Effector memory CD4-positive, alpha-beta T cell (primary cell): ENCODE measurements at regions not wholly inside any gene's neighbourhood (a gene's known extent, or its start where the extent isn't known, plus 50 kb on each side); places are given as distances from the start of the nearest gene placed in this dataset.
A peak's percentile ranks its signal among the peaks of the same experiment; 100 is the strongest.

Source experiments
- DNase-seq, 3 donors: peaks; one replicate each; pipeline ENCODE4 v3.0.0-alpha.2; 2020
- H3K27ac ChIP-seq: 2 replicates; pipeline ENCODE4 v1.7.0; 2013; ENCODE audit warnings: mild to moderate bottlenecking, low read length, moderate library complexity; ENCODE audit not compliant: insufficient read depth, poor library complexity, severe bottlenecking
- H3K27me3 ChIP-seq: replicated peaks from 2 replicates; pipeline ENCODE4 v1.7.0; 2013; ENCODE audit warnings: mild to moderate bottlenecking, low read length; ENCODE audit not compliant: insufficient read depth, control insufficient read depth, poor library complexity, severe bottlenecking
- H3K36me3 ChIP-seq: 2 replicates; pipeline ENCODE4 v1.7.0; 2013; ENCODE audit warnings: mild to moderate bottlenecking, low read length, moderate library complexity; ENCODE audit not compliant: control insufficient read depth, insufficient read depth
- H3K4me1 ChIP-seq: 2 replicates; pipeline ENCODE4 v1.7.0; 2013; ENCODE audit warnings: low read length, mild to moderate bottlenecking; ENCODE audit not compliant: control insufficient read depth, insufficient read depth, poor library complexity, severe bottlenecking
- H3K4me3 ChIP-seq: 2 replicates; pipeline ENCODE4 v1.7.0; 2013; ENCODE audit warnings: low read length, low read depth, mild to moderate bottlenecking; ENCODE audit not compliant: insufficient read depth, poor library complexity, severe bottlenecking
- H3K9me3 ChIP-seq: 2 replicates; pipeline ENCODE4 v1.7.0; 2013; ENCODE audit warnings: mild to moderate bottlenecking, low read length, moderate library complexity; ENCODE audit not compliant: control insufficient read depth

- Histone ChIP-seq H3K9me3 (no peaks in the 10 kb centered on the region), H3K4me1 (no peaks in the 10 kb centered on the region), H3K4me3 (no peak overlapping the region), H3K27ac (no peak overlapping the region), H3K36me3 (no peaks in the 10 kb centered on the region), H3K27me3 (no peaks in the 10 kb centered on the region)
- DNase-seq, result no peak
Observed at GRCh38 chr18:8477615-8478014, 131.6 kb upstream of the RAB12 start.

GRCh38 chr18:8478166-8478967 lies 130.9 kb upstream of the RAB12 start:
- Histone ChIP-seq H3K36me3 (no peaks in the 10 kb centered on the region), H3K27me3 (no peaks in the 10 kb centered on the region), H3K4me3 (no peak overlapping the region), H3K9me3 (no peaks in the 10 kb centered on the region), H3K27ac (no peak overlapping the region), H3K4me1 (no peaks in the 10 kb centered on the region)
- peak in 1 of 3 donors; percentile 15 for DNase-seq

GRCh38 chr18:8478968-8479370 lies 130.3 kb upstream of the RAB12 start:
- no peak overlapping the region for H3K27ac ChIP-seq
- no peak overlapping the region for H3K4me3 ChIP-seq
- H3K36me3 ChIP-seq, result no peaks in the 10 kb centered on the region
- DNase-seq, result no peak
- H3K4me1 ChIP-seq, result no peaks in the 10 kb centered on the region
- H3K9me3 ChIP-seq, result no peaks in the 10 kb centered on the region
- no peaks in the 10 kb centered on the region for H3K27me3 ChIP-seq

DNA sequence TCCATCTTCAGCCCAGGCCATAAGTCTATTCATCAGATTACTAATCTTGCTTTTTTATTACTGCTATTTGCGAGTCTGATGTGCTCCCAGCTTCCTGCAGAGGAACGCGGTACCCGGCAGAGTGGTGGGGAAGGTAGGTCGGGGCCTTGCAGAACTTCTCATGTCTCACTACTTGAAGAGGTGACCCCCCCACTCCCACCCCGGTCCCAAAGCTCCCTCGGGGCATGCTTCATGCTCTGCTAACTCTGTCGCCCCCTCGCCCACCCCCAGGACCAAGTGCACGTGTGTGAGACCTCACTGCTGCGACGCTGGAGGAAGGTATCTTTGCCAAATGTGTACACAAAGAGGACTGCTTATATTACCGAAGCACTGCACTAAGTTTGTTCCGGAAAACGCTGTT lies 129.4 kb upstream of the RAB12 start:
- Histone ChIP-seq H3K27me3 (no peaks in the 10 kb centered on the region), H3K4me3 (no peak overlapping the region), H3K9me3 (no peaks in the 10 kb centered on the region), H3K27ac (no peak overlapping the region), H3K36me3 (no peaks in the 10 kb centered on the region), H3K4me1 (no peaks in the 10 kb centered on the region)
- DNase-seq, result no peak

DNA sequence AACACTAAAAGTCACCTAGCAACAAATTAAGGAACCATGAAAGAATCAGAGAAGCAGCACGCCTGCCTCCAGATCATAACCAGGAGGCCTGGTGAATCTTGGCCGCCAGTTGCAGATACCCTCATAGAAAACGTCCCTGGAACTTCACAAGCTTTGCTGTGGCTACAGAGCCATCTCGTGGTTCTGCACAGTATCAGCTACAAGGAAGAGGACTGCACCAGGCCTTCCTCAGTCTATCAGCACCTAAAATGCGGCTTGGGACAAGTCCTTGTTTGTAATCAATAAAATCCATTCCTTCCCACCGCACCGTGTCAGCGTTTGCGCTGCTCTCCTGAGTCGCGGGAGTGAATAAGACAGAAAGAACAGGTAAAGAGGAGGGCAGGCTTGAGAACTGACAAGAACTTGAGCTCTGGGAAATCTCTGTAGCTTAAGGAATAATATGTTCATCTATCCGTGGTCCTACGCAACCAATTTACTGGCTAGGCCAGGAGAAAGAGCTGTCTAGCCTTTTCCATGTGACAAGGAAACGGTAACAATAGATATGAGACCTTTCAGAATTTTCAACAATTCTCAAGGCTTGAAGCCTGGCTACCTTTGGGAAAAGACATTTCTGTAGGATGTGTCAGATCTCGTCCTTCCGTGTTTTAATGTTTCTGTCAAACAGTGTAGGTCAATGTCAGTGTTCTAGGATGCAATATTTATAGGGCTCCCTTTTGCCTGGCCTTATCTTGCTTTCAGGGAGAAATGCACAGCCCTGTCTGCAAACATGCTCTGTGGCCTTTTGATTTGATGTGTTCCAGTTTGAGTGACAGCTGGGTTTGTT lies 128.5 kb upstream of the RAB12 start:
- no peaks in the 10 kb centered on the region for H3K4me1 ChIP-seq
- H3K9me3 ChIP-seq, result no peaks in the 10 kb centered on the region
- H3K4me3 ChIP-seq, result no peak overlapping the region
- no peak overlapping the region for H3K27ac ChIP-seq
- no peaks in the 10 kb centered on the region for H3K27me3 ChIP-seq
- DNase-seq, result no peak
- no peaks in the 10 kb centered on the region for H3K36me3 ChIP-seq

DNA sequence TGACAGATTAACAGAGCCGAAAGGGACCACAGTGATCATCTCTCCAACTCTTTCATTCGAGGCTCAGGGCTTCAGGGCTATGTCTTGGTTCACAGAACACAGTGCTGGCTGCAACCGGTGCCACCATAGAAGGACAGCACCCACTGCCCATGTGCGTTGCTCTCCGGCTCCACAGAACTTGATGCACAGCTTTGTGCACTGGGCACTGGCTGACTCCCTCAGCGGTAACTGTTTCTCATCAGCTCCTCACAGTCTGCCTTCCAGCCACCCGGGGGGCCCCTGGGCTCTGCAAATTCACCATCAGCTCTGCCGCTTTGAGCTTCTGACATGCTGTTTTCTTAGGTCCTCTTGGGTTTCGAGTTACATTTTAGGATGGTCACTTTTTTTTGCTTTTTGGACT lies 124.3 kb upstream of the RAB12 start:
- no peak overlapping the region for H3K27ac ChIP-seq
- H3K9me3 ChIP-seq, result no peaks in the 10 kb centered on the region
- H3K4me1 ChIP-seq, result no peaks in the 10 kb centered on the region
- no peaks in the 10 kb centered on the region for H3K27me3 ChIP-seq
- H3K36me3 ChIP-seq, result no peaks in the 10 kb centered on the region
- H3K4me3 ChIP-seq, result no peak overlapping the region
- no peak for DNase-seq

- no peak for DNase-seq
- Histone ChIP-seq H3K27me3 (no peaks in the 10 kb centered on the region), H3K4me1 (no peaks in the 10 kb centered on the region), H3K4me3 (no peak overlapping the region), H3K27ac (no peak overlapping the region), H3K9me3 (no peaks in the 10 kb centered on the region), H3K36me3 (no peaks in the 10 kb centered on the region)
Observed at GRCh38 chr18:8489761-8490160, 119.5 kb upstream of the RAB12 start.

- DNase-seq, result no peak
- Histone ChIP-seq H3K27ac (no peak overlapping the region), H3K27me3 (no peaks in the 10 kb centered on the region), H3K4me3 (no peak overlapping the region), H3K36me3 (no peaks in the 10 kb centered on the region), H3K4me1 (no peaks in the 10 kb centered on the region), H3K9me3 (no peaks in the 10 kb centered on the region)
Observed at GRCh38 chr18:8491516-8491915, 117.7 kb upstream of the RAB12 start.

- H3K9me3 ChIP-seq, result no peaks in the 10 kb centered on the region
- DNase-seq, result no peak
- H3K27me3 ChIP-seq, result no peaks in the 10 kb centered on the region
- no peak overlapping the region for H3K4me3 ChIP-seq
- no peak overlapping the region for H3K27ac ChIP-seq
- H3K36me3 ChIP-seq, result no peaks in the 10 kb centered on the region
- H3K4me1 ChIP-seq, result no peaks in the 10 kb centered on the region
Observed at GRCh38 chr18:8493141-8493540, 116.1 kb upstream of the RAB12 start.

DNA sequence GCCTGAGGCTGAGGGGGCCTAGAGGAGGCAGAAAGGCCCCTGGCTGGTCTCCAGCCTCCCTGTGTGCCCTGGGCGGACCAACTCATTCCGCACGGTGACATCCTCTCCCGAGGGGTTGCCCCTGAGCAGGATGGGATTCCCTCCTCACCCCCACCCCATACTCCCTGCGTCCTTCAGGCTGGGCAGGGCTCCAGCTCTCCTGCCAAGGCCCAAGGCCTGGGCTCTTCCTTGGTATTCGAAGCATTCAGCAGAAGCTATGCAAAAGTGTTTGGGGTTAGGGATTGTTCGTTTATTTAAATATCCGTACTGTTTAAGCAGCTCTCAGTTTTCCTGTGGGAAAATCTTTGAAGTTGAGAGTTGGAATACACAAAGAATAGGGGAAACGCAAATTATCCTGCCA lies 113.1 kb upstream of the RAB12 start:
- Histone ChIP-seq H3K9me3 (no peaks in the 10 kb centered on the region), H3K27me3 (no peaks in the 10 kb centered on the region), H3K27ac (no peak overlapping the region), H3K4me1 (no peaks in the 10 kb centered on the region), H3K36me3 (no peaks in the 10 kb centered on the region), H3K4me3 (no peak overlapping the region)
- DNase-seq, result no peak
